ENCODE measurements at regions not wholly inside any gene's neighbourhood (a gene's known extent, or its start where the extent isn't known, plus 50 kb on each side); places are given as distances from the start of the nearest gene placed in this dataset.

DNA sequence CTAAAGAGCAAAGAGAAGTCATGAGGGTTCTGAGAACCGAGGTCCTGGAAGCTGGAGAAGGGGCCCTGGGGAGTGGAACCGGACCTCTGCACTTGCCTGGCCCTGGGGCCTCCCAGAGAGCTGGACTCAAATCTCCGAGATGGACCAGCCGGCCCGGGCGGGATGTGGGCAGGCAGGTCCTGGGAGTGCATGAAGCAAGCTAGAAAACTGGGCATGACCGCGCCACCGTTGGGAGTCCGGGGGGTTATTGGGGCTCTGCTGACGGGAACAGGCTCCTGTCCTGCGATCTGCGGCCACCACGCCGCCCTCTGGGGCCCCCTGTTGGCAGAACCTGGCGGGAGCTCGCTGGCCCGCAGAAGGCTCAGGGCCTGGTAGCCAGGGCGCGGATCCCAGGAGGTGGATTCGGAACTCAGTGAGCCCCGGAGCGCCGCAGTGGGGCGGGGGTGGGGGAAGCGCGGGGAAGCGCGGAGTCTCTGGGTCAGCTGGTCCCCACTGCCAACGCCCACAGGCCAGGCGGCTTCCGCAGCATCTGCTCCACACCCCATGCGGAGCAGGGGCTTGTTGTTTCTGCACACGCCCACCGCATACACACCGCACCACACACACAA lies 150.6 kb downstream of the ERCC6L2 start:
- TF ChIP-seq, protein P1, sequence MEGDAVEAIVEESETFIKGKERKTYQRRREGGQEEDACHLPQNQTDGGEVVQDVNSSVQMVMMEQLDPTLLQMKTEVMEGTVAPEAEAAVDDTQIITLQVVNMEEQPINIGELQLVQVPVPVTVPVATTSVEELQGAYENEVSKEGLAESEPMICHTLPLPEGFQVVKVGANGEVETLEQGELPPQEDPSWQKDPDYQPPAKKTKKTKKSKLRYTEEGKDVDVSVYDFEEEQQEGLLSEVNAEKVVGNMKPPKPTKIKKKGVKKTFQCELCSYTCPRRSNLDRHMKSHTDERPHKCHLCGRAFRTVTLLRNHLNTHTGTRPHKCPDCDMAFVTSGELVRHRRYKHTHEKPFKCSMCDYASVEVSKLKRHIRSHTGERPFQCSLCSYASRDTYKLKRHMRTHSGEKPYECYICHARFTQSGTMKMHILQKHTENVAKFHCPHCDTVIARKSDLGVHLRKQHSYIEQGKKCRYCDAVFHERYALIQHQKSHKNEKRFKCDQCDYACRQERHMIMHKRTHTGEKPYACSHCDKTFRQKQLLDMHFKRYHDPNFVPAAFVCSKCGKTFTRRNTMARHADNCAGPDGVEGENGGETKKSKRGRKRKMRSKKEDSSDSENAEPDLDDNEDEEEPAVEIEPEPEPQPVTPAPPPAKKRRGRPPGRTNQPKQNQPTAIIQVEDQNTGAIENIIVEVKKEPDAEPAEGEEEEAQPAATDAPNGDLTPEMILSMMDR (IDR thresholded peaks at IDR 0.05; ENCODE audit: borderline replicate concordance), result peak; percentile 39
- intact Hi-C loops (cut with micrococcal nuclease), result no loop called here
- Histone ChIP-seq H3K9me3 (replicated peaks) (no peaks in the 10 kb centered on the region), H3K36me3 (no peaks in the 10 kb centered on the region), H3K27me3 (ENCODE audit: low read depth) (peaks cover 73% of the 10 kb centered on the region), H3K27ac (replicated peaks) (no peak overlapping the region), H3K4me1 (peaks cover 32% of the 10 kb centered on the region), H3K4me3 (no peak overlapping the region)
- DNase-seq, result no peak

DNA sequence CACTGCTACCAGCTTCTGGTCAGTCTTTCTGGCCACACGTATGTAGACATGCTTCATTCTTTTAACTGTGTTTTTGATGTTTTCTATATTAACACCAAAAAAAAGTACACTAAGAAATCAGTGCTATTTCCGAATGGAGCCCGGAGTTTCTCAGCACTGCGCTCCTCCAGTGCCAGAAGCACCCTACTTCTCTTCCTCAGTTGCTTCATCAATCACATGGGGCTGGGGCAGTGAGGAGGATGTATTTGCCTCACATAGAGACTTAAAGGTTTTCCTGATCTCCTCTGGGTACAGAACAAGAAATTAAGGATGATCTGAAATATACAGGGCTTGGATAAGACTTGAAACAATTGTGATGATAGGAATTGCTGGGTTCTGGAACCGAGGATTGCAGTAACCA lies 148.0 kb downstream of the ERCC6L2 start:
- no peak for DNase-seq
- H3K27ac ChIP-seq (replicated peaks), result no peak overlapping the region
- H3K36me3 ChIP-seq, result no peaks in the 10 kb centered on the region
- peaks cover 38% of the 10 kb centered on the region for H3K4me1 ChIP-seq
- H3K27me3 ChIP-seq (ENCODE audit: low read depth), result peaks cover 94% of the 10 kb centered on the region
- H3K9me3 ChIP-seq (replicated peaks), result no peaks in the 10 kb centered on the region
- TF ChIP-seq, protein P1 (IDR thresholded peaks at IDR 0.05; ENCODE audit: borderline replicate concordance), result no peak
- H3K4me3 ChIP-seq, result no peak overlapping the region
- intact Hi-C loops (cut with micrococcal nuclease), result no loop called here

DNA sequence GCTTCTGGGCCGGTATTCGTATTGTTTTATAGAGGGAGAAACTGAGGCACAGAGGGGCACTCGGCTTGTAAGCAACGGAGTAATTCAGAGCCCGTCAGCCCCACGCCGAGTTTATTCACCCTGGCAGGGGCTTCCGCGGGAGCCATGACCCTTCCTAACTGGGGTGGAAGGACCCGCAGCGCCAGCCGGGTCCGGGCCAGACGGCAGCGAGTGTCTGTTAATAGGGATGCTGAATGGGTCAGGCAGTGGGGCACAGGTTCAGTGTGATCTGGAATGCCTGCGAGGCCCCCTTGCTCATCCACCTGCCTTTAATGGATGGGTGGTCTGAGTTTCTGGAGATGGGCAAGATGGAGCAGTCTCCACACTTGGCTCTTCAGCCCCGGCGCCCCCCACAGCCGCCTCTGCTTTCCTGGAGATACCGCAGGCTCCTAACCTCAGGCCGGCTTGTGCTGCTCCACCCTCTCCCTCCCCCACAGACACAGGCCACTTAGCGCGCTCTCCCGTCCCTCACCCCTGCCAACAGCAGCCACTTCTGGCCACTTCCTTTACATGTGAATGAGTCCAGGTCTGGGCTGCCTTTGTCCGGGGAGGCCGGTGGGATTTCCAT lies 147.1 kb downstream of the ERCC6L2 start:
- Histone ChIP-seq H3K27ac (replicated peaks) (peak overlapping the region; percentile 79), H3K27me3 (ENCODE audit: low read depth) (peaks cover 85% of the 10 kb centered on the region), H3K4me3 (peak overlapping the region; percentile 73), H3K4me1 (peaks cover 33% of the 10 kb centered on the region), H3K36me3 (peaks cover 5% of the 10 kb centered on the region), H3K9me3 (replicated peaks) (no peaks in the 10 kb centered on the region)
- TF ChIP-seq, protein P1 (IDR thresholded peaks at IDR 0.05; ENCODE audit: borderline replicate concordance), result no peak
- intact Hi-C loops (cut with micrococcal nuclease), result no loop called here
- DNase-seq, result no peak

DNA sequence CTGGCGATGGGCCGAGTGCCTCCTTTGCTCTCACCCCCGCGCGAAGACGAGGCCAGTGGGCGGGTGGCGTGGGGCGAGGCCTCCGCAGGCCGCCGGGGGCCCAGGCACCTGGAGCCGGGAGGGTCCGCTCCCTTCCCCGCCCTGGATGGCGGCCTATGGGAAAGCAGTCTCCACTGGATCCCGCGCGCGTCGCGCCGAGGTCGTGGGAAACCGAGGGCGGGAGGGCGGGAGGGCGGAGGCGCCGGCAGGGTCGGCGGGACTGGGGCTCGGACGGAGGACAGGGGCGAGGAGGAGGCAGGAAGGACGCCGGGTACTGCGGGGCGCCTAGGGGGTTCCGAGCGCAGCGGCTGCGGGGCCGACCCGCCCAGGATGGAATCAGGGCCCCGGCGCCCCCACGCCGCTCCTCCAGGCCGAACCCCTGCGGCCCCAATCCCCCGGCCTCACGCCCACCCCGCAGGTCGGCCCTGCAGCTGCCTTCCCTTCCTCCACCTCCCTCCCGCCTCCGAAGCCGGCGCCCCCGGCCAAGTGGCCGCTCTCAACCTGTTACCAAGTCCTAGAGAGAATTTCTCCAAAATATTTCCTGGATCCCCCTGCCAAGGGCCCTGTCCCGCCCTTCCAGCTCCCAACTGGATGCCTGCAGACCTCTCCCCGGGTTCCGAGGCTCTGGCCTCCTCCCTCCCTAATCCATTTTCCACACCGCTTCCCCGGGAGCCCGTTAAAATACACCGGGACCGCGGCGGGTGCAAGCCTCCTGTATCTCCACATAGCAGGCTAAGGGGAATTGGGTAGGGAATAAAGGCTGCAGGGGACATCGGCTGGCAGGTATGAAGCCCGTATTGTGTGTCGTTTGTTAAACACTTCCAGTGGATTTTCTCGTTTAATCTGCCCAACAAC lies 146.3 kb downstream of the ERCC6L2 start:
- DNase-seq, result peak; percentile 25
- Histone ChIP-seq H3K27me3 (ENCODE audit: low read depth) (peaks cover 79% of the 10 kb centered on the region), H3K4me3 (peak overlapping the region; percentile 73), H3K27ac (replicated peaks) (peak overlapping the region; percentile 79), H3K36me3 (peaks cover 12% of the 10 kb centered on the region), H3K4me1 (peaks cover 29% of the 10 kb centered on the region), H3K9me3 (replicated peaks) (no peaks in the 10 kb centered on the region)
- intact Hi-C loops (cut with micrococcal nuclease), result no loop called here
- TF ChIP-seq, protein P1 (IDR thresholded peaks at IDR 0.05; ENCODE audit: borderline replicate concordance), result no peak

DNA sequence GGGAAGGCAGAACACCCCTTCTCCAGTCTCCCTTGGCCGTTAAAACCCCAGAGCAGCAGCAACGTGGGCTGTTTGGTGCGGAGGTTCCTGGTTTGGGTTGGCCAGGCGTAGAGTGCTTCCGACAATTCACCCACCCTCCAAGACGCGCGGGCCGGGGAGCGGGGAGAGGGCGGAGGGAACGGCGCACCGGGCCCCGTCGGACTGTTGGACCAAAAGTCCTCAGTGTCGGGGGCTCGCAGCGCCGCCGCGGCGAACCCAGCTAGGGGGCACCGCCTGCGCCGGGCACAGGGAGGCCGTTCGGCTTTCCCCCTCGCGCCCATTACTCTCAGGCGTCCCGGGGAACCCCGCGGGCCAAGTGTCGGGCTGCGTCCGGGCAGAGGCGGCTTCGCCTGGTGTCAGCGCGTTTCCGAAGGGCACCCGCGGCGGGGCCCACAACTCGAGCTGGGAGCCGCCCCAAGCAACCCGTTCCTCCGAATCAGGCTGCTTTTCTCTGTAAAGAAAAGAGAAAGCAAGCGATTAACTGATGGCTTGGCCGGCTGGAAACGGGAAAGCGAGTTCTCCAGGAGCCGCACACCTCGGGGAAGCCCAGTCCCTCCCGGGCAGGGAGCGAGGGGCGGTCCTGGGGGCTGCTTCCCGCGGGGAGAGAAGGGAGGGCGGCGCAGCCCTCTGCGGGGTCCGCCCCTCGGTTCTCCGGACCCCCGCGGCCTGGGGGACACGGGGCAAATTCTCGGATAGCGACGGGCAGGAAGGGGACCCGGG lies 145.5 kb downstream of the ERCC6L2 start:
- H3K4me1 ChIP-seq, result peaks cover 29% of the 10 kb centered on the region
- no peaks in the 10 kb centered on the region for H3K9me3 ChIP-seq (replicated peaks)
- H3K27me3 ChIP-seq (ENCODE audit: low read depth), result peaks cover 70% of the 10 kb centered on the region
- no peak for DNase-seq
- peak overlapping the region; percentile 73 for H3K4me3 ChIP-seq
- peaks cover 17% of the 10 kb centered on the region for H3K36me3 ChIP-seq
- intact Hi-C loops (cut with micrococcal nuclease), result no loop called here
- H3K27ac ChIP-seq (replicated peaks), result peak overlapping the region; percentile 79
- TF ChIP-seq, protein P1 (IDR thresholded peaks at IDR 0.05; ENCODE audit: borderline replicate concordance), result no peak

Measured in left ventricle myocardium inferior (tissue), 1 donor.